Astrocyte of the spinal cord (primary cell): ENCODE measurements at regions not wholly inside any gene's neighbourhood (a gene's known extent, or its start where the extent isn't known, plus 50 kb on each side); places are given as distances from the start of the nearest gene placed in this dataset.

Experiments used
- DNase-seq: peaks from one replicate; pipeline ENCODE4 v3.0.0; 2011; ENCODE audit warnings: low read depth, low spot score
- H3K4me3 ChIP-seq: 2 replicates; pipeline ENCODE4 v1.5.1; 2011; ENCODE audit warnings: low read depth, mild to moderate bottlenecking, low read length, moderate library complexity
- CTCF ChIP-seq: IDR thresholded peaks from 2 replicates; pipeline ENCODE4 v1.5.1; 2012; ENCODE audit warnings: low read depth, mild to moderate bottlenecking, low read length, inconsistent platforms
- in situ Hi-C: cut with HindIII; loops from 2 replicates; pipeline ENCODE4 v1.10.0; 2017; ENCODE audit warnings: low sequenced_read_pairs

GRCh38 chr14:55746558-55746957 is 166.6 kb downstream of the KTN1 start:
- TF ChIP-seq CTCF, result no peak
- in situ Hi-C loops, result no loop called here
- DNase-seq, result peak; percentile 31
- H3K4me3 ChIP-seq, result no peak overlapping the region

GRCh38 chr14:55747186-55747585 is 167.2 kb downstream of the KTN1 start:
- no peak for TF ChIP-seq CTCF
- no peak overlapping the region for H3K4me3 ChIP-seq
- in situ Hi-C loops, result no loop called here
- DNase-seq, result no peak

GRCh38 chr14:55749201-55749812 is 169.3 kb downstream of the KTN1 start:
- in situ Hi-C loops, result no loop called here
- no peak for DNase-seq
- no peak overlapping the region for H3K4me3 ChIP-seq
- no peak for TF ChIP-seq CTCF

- DNase-seq, result no peak
- TF ChIP-seq CTCF, result no peak
- in situ Hi-C loops, result no loop called here
- H3K4me3 ChIP-seq, result no peak overlapping the region
These were observed 169.9 kb downstream of the KTN1 start for GRCh38 chr14:55749946-55750345.

DNA sequence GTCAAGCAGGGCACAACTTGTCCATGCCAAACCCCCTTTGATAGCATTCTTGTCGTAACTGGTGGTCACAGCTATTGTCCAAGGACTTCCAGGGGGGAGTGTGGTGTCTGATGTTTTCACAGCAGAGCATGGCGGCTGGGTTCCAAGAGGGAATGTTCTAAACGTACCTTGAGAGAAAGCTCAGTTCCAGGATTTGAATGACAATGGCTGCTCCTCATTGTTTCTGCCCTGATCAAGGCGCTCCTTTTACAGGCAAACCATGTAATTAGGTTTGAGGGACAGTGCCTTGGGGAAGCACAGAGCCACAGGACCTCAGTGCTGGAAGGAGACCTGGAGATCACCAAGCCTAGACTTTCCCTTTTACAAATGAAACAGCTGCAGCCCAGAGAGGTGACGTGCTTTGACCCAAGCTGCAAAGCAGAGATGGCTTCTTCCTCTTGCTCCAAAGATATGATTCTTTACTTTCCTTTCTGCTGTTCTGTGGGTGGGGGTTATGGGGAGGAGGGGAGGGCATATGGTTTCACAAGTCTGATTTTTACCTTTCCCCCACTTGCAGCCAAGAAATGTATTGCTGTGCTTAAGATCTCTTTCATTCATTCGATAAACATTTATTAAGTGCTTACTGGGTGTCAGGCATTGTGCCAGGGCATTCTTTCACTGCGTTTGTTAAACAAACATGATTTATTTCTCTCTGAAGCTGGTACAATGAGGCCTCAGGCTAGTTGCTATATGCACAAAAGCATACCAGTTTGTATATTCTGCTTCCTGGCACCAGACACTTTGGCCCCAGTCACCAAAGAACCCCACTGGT is 172.8 kb downstream of the KTN1 start:
- no peak for TF ChIP-seq CTCF
- no peak overlapping the region for H3K4me3 ChIP-seq
- in situ Hi-C loops, result no loop called here
- DNase-seq, result peak; percentile 61

DNA sequence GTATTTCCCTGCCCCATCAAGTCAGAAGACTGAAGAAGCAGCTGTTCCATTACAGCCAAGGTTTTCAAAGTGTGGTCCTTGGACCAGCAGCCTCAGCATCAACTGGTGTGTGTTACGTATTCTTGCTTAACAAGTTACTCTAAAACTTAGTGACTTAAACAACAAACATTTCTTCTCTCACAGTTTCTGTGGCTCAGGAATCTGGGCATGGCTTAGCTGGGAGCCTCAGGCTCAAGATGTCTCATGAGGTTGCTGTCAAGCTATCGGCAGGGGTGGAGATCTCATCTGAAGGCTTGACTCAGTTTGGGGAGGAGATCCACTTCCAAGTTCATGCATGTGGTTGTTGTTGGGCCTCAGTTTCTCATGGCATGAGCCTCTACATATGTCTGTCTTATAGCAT is 174.5 kb downstream of the KTN1 start:
- no peak for DNase-seq
- in situ Hi-C loops, result no loop called here
- H3K4me3 ChIP-seq, result no peak overlapping the region

More for the DNA sequence above, 174.5 kb downstream of the KTN1 start:
- no peak for TF ChIP-seq CTCF
